GM19395 (cell line): ENCODE measurements at regions not wholly inside any gene's neighbourhood (a gene's known extent, or its start where the extent isn't known, plus 50 kb on each side); places are given as distances from the start of the nearest gene placed in this dataset.

Experiments used
- ATAC-seq: cut with Tn5 transposase; IDR thresholded peaks from one replicate; pipeline ENCODE4 v1.9.1; 2021; ENCODE audit warnings: mild to moderate bottlenecking, moderate library complexity; ENCODE audit not compliant: unreplicated experiment

DNA sequence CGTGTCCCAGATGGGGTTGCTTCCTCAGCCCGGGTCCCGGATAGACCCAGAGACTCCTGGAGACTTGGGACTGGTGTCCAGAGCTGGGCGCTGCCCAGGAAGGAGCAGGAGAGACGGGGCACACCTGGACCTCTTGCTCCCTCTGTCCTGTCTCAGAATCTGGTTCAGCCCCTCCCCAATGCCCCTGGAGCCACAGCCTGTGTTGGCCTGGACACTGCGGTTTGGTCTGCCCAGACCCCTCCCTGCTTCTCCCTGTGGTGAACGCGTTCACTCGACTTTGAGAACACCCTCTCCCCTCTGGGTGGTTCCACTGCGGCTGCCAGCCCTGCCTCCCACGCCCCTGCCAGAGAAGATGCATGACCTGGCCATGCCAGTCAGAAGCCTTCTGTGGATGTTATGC lies 111.1 kb downstream of the HMX1 start:
- ATAC-seq: no peak

DNA sequence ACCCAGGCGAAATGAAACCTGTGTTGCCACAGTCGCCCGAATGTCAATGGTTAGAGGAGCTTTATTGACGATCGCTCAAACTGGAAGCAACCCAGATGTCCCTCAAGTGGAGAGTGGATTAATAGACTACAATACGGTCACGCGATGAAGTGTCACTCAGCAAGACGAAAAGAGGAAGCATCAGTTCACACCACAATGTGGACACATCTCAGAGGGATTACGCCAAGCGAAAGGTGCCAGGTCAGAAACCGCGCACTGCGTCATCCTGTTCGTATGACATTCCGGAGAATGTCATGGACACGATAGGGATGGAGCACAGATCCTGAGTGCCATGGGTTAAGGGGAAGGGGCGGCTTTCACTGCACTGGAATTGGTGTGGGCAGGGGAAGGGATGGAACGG lies 111.7 kb downstream of the HMX1 start:
- no peak for ATAC-seq

DNA sequence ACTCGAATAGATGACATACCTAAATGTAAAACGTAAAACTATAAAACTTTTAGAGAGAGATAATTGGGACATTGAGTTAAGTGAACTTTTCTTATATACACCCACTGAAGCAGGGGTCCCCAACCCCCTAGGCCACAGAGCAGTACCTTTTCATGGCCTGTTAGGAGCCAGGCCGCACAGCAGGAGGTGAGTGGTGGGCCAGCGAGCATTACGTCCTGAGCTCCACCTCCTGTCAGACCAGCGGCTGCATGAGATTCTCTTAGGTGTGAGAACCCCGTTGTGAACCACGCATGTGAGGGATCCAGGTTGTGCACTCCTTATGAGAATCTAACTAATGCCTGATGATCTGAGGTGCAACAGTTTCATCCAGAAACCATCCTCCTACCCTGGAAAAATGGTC lies 114.8 kb downstream of the HMX1 start:
- no peak for ATAC-seq

DNA sequence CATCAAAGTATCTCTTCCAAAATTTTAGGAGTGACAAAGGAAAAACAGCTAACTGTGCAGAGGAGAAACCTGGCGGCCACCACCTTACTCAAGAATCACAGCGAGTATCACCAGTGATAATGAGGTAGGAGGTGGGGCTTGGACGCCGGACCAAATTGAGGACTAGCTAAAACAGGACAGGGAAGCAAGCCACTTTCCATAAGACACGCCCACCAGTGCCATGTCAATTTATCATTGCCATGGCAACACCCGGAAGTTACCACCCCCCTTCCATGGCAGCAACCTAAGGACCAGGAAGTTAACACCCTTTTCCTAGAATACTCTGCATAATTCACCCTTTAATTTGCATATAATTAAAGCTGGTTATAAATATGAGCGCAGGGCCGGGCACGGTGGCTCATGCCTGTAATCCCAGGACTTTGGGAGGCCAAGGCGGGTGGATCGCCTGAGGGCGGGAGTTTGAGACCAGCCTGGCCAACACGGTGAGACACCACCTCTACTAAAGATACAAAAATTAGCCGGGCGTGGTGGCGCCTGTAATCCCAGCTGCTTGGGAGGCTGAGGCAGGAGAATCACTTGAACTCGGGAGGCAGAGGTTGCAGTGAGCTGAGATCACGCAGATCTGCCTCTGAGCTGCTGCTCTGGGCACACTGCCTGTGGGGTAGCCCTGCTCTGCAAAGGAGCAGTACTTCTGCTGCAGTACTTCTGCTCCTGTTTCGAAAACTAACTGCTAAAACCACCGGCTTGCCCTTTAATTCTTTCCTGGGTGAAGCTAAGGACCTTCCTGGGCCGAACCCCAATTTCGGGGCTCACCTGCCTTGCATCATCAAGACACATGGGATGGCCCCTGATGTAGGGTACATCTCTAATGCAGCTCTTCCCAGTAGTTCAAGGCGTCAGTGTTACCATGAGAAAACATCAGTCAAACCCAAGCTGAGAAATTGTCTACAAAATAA lies 116.7 kb downstream of the HMX1 start:
- no peak for ATAC-seq

DNA sequence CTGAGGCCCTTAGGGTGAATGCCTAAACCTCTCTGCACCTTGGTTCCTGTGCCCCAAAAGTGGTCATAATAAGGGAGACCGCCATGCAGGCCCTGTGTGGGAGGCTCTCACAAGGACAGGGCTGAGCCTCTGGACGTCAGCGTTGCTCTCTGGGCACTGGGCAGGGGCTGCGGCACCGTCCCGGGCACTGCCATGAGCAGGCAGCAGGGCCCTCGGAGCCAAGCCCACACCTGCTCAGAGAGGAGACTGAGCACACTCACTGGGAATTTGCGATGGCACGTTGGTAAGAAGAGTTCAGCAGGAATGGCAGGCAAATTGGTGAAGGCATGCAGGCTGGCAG lies 123.4 kb downstream of the HMX1 start:
- no peak for ATAC-seq

DNA sequence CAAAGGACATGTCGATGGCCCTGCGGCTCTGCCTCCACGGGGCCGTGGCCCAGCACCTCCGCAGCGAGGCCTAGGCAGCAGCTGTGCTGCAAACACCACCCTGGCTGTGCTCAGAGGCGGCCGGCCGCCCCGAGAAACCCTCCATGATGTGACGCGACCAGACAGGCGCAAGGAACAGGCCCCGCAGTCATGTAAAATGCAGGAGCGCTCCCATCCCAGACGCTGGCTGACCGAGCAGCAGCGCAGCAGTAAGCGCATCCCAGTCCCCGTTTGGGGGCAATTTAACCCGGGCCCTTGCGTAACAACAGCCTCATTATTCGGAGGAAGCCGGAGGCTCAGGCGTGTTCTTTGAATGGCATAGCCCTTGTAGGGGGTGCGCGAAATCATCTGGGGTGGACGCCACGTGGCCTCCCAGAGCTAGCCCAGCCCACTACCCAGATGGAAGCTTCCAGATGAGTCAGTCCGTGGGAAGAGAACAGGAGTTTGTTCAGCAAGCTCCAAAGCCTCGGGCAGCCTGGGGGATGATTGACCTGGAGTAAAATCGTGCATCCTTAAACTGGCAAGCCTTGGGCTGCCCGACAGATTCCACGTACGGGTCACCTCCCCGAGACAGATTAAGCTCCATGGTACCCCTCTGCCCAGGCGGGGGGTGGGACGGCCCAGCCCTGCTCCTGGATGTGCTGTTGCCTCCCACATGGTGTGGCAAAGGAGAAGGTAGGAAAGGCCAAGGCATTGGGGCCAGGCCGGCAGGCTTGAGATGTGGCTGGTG lies 124.0 kb downstream of the HMX1 start:
- no peak for ATAC-seq

DNA sequence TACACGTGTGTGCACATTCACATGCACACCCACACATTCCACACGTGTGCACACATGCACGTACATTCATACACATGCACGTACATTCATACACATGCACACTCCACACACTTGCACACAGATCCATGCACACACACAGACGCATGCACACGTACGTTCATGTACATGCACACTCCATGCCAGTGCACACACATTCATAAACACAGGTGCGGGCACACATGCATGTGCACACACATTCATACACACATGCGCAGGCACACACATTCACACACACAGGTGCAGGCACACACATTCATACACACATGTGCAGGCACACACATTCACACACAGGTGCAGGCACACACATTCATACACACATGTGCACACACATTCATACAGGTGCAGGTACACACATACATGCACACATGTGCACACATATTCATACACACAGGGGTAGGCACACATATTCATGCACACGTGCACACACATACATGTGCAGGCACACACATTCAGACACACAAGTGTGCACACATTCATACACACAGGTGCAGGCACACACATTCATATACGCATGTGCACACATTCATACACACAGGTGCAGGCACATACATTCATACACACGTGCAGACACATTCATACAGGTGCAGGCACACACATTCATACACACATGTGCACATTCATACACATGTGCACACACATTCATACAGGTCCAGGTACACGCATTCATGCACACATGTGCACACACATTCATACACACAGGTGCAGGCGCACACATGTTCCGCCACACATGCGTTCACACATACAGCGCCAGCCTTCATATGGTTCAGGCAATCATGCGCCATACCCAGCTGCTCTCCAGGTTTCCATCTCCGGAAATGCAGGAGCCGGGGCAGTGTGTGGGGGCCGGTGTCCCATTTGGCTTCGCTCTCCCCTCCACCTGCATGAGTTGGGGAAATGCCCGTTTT lies 124.8 kb downstream of the HMX1 start:
- ATAC-seq: no peak

DNA sequence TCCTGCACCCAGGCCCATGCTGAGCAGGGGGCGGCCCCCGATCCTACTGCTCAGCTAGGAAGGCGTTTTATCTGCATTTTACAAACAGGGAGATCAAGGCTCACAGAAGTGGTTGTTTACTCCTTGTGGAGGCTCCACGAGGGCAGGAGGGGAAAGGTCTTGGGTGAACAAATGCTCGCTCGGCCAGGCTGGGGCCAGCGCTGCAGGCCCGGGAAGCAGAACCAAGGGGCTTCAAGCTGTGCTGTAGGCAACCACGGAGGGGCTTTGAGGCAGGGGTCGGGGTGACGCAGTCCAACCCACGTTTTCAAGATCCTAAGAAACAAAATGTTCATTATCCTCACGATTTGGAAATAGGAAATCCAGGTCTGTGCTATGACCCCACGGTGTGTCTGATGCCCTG lies 125.8 kb downstream of the HMX1 start:
- ATAC-seq: no peak

DNA sequence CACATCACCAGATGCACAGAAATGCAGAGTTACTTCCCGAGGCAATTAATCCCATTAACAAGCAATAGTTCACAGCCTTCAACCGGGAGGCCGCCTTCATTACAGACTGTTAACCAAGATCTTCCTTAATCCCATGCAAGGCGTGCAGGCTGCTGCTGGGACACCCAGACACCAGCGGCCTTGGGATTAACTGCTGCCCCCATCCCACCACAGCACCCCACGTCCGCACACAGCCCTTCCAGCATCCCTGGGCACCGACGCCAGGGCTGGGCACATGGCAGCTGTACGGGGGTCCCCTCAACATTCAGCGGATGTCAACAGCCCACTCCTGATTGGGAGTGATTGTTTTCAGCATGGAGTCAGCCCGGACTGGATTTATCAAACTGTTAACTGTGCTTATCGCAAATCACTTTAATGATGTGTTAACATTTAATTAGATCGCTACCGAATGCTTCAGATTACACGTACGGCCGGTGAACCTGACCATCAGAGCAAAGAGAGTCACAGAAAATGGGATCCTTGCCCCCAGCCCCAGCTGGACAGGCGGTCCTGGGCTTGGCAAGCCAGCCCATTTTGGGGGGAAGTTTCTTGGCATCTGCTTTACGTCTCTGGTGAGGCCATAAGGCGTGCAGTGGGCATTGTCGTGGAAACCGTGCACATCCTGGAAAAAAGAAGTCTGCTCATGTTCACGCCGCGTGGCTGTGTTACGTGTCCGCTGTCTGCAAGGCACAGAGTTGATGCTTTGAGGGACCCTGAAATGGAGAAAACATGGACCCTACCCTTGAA lies 126.4 kb downstream of the HMX1 start:
- no peak for ATAC-seq

DNA sequence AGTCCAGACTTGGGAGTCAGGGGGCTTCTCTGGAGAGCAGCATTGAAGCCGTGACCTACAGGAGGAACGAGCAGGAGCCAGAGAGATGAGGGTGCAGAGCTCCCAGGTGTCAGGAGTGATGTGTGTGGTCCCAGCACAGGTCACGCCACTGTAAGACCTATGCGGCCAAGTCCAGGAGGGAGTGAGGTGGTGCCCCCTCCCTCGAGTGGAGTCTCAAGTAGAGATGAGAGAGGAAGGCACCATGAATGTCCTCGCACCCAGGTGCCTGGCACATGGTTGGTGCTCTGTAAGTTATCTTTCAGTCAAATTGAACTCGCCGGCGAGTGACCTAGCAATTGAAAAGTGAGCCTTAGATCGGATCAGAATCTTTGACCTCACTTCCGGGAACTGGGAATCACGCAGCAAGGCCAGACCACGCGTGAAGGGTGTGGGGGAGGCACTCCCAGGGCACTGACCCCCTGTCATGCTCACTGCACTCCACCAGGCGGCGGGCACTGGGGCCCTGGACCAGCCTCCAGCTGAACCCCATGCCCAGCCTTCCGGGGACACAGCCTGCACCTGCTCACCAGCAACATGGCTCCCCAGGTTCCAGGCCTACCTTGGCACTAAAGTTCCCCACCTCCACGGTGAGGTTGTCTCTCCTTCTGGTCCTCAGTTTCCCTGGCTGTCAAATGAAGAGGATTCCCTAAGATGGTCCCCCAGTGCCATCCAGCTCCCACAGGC lies 127.4 kb downstream of the HMX1 start:
- no peak for ATAC-seq

DNA sequence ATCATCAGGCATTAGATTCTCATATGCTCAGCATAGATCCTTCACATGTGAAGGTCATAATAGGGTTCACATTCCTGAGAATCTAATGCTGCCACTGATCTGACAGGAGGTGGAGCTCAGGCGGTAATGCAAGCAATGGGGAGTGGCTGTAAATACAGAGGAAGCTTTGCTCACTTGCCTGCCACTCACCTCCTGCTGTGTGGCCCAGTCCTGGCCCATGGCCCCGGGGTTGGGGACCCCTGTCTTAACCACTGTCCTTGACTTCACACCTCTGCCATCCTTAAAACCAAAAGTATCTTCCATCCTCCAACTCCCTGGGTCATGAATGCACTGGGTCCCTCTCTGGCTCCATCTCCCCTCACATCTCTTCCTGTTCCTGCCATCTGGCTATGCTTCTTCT lies 129.1 kb downstream of the HMX1 start:
- no peak for ATAC-seq

DNA sequence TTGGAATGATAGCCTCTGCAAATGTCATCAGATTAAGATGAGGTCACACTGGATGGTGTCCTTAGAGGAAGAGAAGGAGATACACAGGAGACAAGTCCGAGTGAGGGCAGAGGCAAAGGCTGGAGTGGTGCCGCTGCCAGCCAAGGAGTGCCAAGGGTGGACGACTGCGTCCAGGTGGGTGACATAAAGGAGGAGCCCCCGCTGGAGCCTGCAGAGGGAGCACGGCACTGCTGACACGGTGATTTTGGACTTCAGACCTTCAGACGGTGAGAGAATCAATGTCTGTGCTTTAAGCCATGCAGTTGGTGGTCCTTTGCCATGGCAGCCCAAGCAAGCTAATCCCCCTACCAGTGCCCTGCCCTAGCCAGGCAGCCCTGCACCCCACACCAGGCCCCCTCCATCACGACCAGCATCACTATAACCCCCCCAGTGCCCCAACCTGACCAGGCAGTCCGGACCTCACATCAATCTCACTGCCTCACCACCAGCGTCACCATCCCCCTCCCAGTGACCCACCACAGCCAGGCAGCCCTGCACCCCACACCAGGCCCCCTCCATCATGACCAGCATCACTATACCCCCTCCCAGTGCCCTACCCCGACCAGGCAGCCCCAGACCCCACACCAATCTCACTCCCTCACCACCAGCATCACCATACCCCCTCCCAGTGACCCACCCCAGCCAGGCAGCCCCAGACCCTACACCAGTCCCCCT lies 130.0 kb downstream of the HMX1 start:
- no peak for ATAC-seq

DNA sequence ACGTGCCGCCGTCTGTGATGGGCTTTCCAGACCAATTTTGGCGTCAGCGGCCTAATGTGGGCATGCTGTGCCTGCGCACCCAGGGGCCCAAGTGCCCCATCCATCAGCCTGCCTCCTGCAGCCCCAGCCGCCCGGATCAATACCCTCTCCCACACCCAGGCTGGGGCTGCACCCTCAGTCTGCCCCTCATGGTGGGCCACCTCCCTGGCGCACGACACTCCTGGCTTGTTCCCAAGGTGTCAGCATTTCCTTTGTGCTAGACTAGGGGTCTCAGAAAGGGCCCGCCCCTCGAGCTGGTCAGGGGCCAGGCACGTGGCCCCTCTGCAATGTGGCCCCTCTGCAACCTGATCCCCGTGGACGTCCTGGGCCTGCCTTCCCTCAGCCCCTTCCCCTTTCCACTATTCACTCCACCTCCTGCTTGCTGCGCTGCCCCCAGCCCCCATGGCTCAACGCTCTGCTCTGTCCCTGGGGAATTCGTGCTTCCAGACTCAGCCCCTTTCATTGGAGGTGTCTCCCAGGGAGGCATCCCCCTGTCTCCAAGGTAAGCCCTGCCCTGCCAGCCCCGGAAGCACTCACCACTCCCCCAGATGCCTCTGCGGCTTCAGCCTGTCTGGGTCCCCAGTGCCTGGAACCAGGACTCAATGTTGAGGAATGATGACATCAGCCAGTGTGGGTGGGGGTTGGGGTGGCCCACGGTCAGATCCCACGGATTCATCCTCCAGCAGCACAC lies 130.8 kb downstream of the HMX1 start:
- no peak for ATAC-seq

DNA sequence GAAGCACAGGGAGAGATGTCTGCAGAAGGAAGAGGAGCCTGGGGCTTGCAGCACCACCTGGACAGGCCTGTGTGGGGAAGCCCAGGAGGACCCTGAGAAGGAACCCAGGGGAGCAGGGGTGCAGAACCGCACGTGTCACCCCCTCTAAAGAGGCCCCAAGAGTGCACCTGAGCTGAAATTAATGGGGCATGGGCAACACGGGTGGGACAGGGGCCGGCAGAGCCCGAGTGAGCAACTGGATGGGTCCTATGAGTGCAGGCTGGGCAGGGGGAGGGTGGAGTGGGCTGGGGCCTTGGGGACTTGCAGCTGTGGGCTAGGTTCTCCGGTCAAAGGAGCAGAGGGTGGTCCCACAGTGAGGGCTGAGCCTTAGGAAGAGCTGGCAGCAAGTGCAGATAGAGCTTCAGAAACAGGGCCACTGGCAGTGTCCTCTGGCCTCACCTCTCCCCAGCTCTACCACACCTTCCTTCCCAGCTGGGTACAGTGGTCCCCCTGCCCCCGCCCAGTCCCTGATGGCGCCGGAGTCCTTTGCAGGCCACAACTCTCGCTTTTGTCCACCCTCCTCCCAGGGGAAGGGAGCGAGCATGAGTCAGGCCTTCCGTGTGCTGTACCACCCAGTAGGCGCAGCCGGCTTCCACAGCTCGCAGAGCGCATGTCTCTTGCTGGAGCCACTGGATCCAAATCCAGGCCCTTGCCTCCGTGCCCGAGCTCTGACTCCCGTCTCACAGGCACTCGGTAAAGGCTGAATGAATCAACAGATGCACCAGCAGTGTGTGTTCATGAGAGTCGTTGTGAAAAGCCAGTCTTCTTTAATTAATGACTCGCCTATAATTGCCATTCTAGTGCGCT lies 131.6 kb downstream of the HMX1 start:
- ATAC-seq: no peak

DNA sequence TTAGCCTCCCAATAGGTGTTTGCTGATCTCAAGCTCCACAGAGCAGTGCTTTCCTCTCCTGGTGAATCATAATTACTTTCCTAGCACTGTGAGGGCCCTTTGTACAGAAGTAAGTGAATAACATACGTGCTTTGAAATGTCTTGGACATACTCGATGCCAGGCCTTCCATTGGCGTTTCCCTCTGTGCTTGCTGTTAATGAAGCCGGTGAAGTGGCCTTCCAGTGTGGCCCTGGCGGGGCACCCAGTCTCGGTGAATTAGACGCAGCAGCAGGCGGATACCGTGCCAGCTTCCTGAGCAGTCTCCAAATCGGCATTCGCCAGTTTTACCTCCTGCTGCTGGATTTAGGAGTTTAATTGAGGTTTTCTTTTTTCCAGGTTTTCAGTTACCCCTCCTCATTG lies 132.3 kb downstream of the HMX1 start:
- no peak for ATAC-seq

DNA sequence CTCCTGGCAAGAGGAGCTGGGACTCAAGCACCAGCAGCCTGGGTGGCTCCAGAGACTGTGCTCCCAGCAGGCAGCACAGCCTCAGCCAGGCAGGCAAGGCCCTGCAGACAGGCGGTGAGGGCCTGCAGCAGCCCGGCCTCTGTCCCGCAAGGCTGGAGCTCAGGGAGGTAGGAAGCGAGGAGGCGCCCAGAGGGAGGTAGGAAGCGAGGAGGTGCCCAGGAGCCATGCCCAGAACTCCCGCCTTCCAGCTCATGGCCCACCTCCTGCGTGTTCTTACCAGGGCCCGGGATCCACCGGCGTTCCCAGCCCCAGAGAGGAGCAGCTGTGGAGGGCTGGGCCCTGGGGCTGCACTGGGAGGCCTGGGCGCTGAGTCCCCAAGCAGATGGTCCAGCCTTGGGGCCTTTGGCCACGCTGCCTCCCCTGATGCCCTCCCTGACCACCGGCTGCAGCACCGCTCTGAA lies 133.1 kb downstream of the HMX1 start:
- no peak for ATAC-seq

DNA sequence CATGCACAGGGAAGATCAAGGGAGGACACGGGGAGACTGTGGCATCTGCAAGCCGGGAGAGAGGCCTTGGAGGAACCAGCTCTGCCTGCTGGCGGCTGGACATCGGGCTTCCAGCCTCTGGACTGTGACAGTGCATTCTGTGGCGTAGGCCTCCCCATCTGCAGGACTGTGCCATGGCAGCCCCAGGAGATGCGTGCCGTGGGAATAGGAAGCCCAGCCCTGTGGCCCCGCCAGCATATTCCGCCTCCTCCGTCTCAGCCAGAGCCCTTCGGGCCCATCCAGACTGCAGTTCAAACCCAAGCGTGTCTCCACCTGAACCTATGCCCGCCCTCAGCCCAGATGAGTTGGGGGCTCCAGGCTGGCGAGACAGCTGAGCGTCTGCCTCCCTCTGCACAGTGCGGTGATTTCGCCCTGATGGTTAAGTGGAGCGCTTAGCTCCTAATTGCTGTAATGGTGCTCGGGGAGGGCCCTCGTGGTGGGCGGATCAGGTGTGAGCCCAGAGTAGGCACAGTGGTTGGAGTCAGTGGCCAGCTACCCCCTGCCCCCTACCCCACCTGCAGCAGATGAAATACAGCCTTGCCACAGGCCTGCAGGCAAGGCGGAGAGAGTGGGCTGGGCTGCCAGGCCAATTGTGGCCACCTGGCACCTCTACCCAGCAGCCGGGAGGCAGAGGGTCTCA lies 133.9 kb downstream of the HMX1 start:
- ATAC-seq: no peak
